ENCODE measurements at regions not wholly inside any gene's neighbourhood (a gene's known extent, or its start where the extent isn't known, plus 50 kb on each side); places are given as distances from the start of the nearest gene placed in this dataset.

- TF ChIP-seq CREB3L1 (IDR thresholded peaks at IDR 0.05; ENCODE audit: borderline replicate concordance, low read depth): no peak
- TF ChIP-seq SIX5 (IDR thresholded peaks at IDR 0.05; ENCODE audit: borderline replicate concordance in 1 of 2, insufficient read depth in 1 of 2, low read depth in 1 of 2, low read length in 2 of 2): no peak
- TF ChIP-seq ARNT (IDR thresholded peaks at IDR 0.05): no peak
These were observed 144.4 kb downstream of the ZNF674 start (continued) for GRCh38 chrX:46400530-46401443.

DNA sequence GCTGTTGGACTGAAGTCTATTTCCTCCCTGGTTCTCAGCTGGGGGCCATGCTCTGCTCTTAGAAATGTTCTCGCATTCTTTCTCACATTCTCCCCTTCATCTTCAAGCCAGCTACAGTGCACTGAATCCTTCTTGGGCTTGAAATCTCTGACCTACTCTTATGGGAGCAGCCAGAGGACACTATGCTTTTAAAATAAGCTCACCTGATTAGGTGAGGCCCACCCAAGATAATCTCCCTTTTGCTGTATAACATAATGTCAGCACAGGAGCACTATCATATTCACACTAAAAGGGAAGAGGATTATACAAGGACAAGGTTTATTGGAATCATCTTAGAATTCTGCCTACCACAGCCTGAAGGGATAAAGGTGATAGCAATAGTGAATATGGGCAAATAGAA lies 146.3 kb downstream of the ZNF674 start:
- Histone ChIP-seq H3K9me1 (ENCODE audit: control insufficient read depth, insufficient read depth, low read length) (no peaks in the 10 kb centered on the region), H3K79me2 (ENCODE audit: control insufficient read depth, insufficient read depth, low read length) (no peaks in the 10 kb centered on the region), H2AFZ (ENCODE audit: low read depth, low read length) (no peak overlapping the region), H3K4me1 (replicated peaks in 1 of 2; ENCODE audit: control insufficient read depth in 2 of 2, insufficient read depth in 2 of 2, low read length in 2 of 2) (no peaks in the 10 kb centered on the region), H4K20me1 (replicated peaks; ENCODE audit: control insufficient read depth, insufficient read depth, low read length) (no peaks in the 10 kb centered on the region), H3K36me3 (ENCODE audit: control insufficient read depth, insufficient read depth, low read length) (no peaks in the 10 kb centered on the region), H3K4me3 (no peak overlapping the region), H3K9me3 (replicated peaks; ENCODE audit: control insufficient read depth, insufficient read depth, low read depth, low read length) (no peaks in the 10 kb centered on the region), H3K27ac (ENCODE audit: extremely low read depth, low read depth, low read length) (no peak overlapping the region), H3K27me3 (ENCODE audit: control insufficient read depth in 2 of 2, insufficient read depth in 2 of 2, low read length in 2 of 2) (no peaks in the 10 kb centered on the region), H3K4me2 (ENCODE audit: insufficient read depth, low read length) (no peak overlapping the region), H3K9ac (ENCODE audit: insufficient read depth in 1 of 2, low read depth in 2 of 2, low read length in 2 of 2) (no peak overlapping the region)
- in situ Hi-C loops (cut with MboI): no loop called here
- intact Hi-C loops (cut with micrococcal nuclease): no loop called here
- no CpG with 5 or more reads among the region's 1 CpG for WGBS (ENCODE audit: insufficient coverage, low coverage, missing lambda C conversion rate)
- DNase-seq (ENCODE audit: extremely low read depth in 1 of 4, low spot score in 3 of 4) (no peak), ATAC-seq (no peak), FAIRE-seq (no peak)
- ChIA-PET CTCF (ENCODE audit: low intra/inter-chr PET ratio) (no interaction called here), POLR2A (no interaction called here)
- BruUV-seq (replicated peaks): no TSS peak
- TF ChIP-seq CSDE1 (IDR thresholded peaks at IDR 0.05) (no peak), ZNF134 (CRISPR knock-in tag; conservative IDR thresholded peaks at IDR 0.05) (peak; percentile 92)
